Esophagus muscularis mucosa (tissue), 3 donors: ENCODE measurements at regions not wholly inside any gene's neighbourhood (a gene's known extent, or its start where the extent isn't known, plus 50 kb on each side); places are given as distances from the start of the nearest gene placed in this dataset.
"Not testable (repeated sequence)": the region's sequence is repeated elsewhere in the genome, so short reads cannot be mapped to it uniquely, and the experiment has no call there.

ENCODE experiments used
- POLR2AphosphoS5 ChIP-seq, 2 donors: sonication (generic); formaldehyde crosslinking; IDR thresholded peaks; one replicate each; pipeline ENCODE4 v1.6.1; 2017; ENCODE audit warnings: antibody characterized with exemption in 2 of 2
- TF ChIP-seq, protein P1 (sequence below), 3 experiments: fragments of 200-600 bp in 2 of 3; fragments of 450-650 bp in 1 of 3; sonication (generic) in 2 of 3; IDR thresholded peaks; one replicate each; pipeline ENCODE4 v1.5.1; 2017 to 2019; ENCODE audit warnings: antibody characterized with exemption in 3 of 3, mild to moderate bottlenecking in 2 of 3, moderate library complexity in 1 of 3

GRCh38 chr1:234808943-234809853 is 199.2 kb upstream of the IRF2BP2 start:
- TF ChIP-seq, protein P1, sequence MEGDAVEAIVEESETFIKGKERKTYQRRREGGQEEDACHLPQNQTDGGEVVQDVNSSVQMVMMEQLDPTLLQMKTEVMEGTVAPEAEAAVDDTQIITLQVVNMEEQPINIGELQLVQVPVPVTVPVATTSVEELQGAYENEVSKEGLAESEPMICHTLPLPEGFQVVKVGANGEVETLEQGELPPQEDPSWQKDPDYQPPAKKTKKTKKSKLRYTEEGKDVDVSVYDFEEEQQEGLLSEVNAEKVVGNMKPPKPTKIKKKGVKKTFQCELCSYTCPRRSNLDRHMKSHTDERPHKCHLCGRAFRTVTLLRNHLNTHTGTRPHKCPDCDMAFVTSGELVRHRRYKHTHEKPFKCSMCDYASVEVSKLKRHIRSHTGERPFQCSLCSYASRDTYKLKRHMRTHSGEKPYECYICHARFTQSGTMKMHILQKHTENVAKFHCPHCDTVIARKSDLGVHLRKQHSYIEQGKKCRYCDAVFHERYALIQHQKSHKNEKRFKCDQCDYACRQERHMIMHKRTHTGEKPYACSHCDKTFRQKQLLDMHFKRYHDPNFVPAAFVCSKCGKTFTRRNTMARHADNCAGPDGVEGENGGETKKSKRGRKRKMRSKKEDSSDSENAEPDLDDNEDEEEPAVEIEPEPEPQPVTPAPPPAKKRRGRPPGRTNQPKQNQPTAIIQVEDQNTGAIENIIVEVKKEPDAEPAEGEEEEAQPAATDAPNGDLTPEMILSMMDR (IDR thresholded peaks at IDR 0.05): not testable (repeated sequence)
- not testable (repeated sequence) for TF ChIP-seq POLR2AphosphoS5 (IDR thresholded peaks at IDR 0.05)
